Calu3 (cell line): ENCODE measurements at regions not wholly inside any gene's neighbourhood (a gene's known extent, or its start where the extent isn't known, plus 50 kb on each side); places are given as distances from the start of the nearest gene placed in this dataset.
"Not testable (repeated sequence)": the region's sequence is repeated elsewhere in the genome, so short reads cannot be mapped to it uniquely, and the experiment has no call there.

Experiments
- BruUV-seq: library from RNA; stranded (reverse); fragments of 400-500 nt; replicated peaks from 2 replicates; lab custom pipeline; 2021; lab: Mats Ljungman, UMichigan
- CTCF ChIA-PET: fragments of 300-600 bp; sonication (Branson Sonifier 250); formaldehyde crosslinking; loops from one replicate; lab custom pipeline; 2022; ENCODE audit warnings: antibody characterized with exemption; lab: Charles Lee
- DNase-seq: peaks from one replicate; pipeline ENCODE4 v3.0.0; 2022
- H3K27ac Mint-ChIP-seq: one replicate; pipeline ENCODE4 v1.8.0; 2022; ENCODE audit warnings: mixed read lengths; ENCODE audit not compliant: unreplicated experiment
- H3K27me3 Mint-ChIP-seq: one replicate; pipeline ENCODE4 v1.8.0; 2022; ENCODE audit warnings: mixed read lengths; ENCODE audit not compliant: unreplicated experiment
- H3K36me3 Mint-ChIP-seq: one replicate; pipeline ENCODE4 v1.8.0; 2022; ENCODE audit warnings: mild to moderate bottlenecking, moderate library complexity, mixed read lengths; ENCODE audit not compliant: insufficient read depth, unreplicated experiment
- H3K4me1 Mint-ChIP-seq: one replicate; pipeline ENCODE4 v1.8.0; 2022; ENCODE audit warnings: mild to moderate bottlenecking, low read depth, mixed read lengths; ENCODE audit not compliant: unreplicated experiment
- H3K4me3 Mint-ChIP-seq: one replicate; pipeline ENCODE4 v1.8.0; 2022; ENCODE audit warnings: mild to moderate bottlenecking, low read depth, moderate library complexity, mixed read lengths; ENCODE audit not compliant: unreplicated experiment
- H3K9me3 Mint-ChIP-seq: one replicate; pipeline ENCODE4 v1.8.0; 2022; ENCODE audit warnings: low read depth, mixed read lengths; ENCODE audit not compliant: unreplicated experiment
- CTCF ChIP-seq: fragments of 200-600 bp; IDR thresholded peaks from one replicate; pipeline ENCODE4 v1.8.0; 2022; ENCODE audit warnings: antibody characterized with exemption; ENCODE audit not compliant: unreplicated experiment
- intact Hi-C: fragments of 100-400 bp; cut with micrococcal nuclease; formaldehyde crosslinking; loops from one replicate; pipeline ENCODE4 v1.10.0; 2022; ENCODE audit not compliant: unreplicated experiment

DNA sequence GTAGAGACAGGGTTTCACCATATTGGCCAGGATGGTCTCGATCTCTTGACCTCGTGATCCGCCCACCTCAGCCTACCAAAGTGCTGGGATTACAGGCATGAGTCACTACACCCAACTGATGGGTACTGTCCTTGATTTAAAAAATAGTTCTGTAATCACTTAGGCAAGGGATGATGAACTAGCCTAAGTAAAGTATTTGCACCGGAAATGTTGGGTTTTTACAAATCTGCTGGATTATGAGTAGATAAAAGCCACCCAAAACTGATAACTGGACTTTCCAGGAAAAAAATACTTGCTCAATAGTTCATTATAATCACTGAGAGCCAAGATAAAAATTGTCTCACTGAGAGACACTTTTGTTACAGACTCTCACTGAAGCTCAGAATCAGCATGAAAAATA lies 218.0 kb downstream of the WNT5A start:
- Mint-ChIP-seq H3K36me3 (no peaks in the 10 kb centered on the region), H3K4me1 (no peaks in the 10 kb centered on the region), H3K27ac (no peak overlapping the region), H3K27me3 (no peaks in the 10 kb centered on the region), H3K9me3 (peaks cover 9% of the 10 kb centered on the region), H3K4me3 (no peak overlapping the region)
- TF ChIP-seq CTCF = no peak
- CTCF ChIA-PET = no interaction called here
- intact Hi-C loops = no loop called here
- BruUV-seq = no TSS peak
- DNase-seq = no peak

DNA sequence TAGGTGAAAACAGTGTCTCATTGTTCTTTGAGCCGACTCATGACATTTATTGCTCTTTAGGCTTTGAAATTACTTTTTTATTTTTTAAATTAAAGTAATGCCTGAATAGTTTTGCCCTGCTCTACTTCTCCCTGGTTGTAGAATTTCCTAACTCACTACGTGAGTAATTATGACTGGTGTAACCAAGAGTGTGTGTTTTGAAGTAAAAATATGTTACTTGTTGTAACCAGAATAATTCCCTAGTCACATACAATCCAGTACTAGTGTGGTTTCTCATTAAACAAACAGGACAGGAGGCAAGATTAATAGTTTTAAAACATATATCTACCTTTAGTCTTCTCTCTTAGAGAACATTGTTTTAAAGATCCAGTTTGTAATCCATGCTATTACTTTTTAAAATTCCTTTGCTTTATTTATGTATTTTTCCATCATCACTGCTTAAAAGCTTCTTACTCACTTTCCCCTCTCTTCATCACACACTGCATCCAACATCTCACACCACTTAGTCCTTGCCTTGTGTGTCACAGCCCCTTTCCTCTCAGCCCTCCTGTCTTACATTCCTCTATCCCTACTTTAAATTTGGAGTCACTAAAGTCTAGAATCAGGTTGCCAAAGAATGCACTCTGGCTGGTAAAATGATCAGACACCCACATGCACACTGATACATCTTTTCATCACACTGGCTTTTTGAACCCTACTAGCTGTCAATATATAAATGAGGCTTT lies 219.7 kb downstream of the WNT5A start:
- intact Hi-C loops = no loop called here
- H3K4me3 Mint-ChIP-seq = no peak overlapping the region
- H3K27ac Mint-ChIP-seq = no peak overlapping the region
- no peaks in the 10 kb centered on the region for H3K27me3 Mint-ChIP-seq
- peaks cover 9% of the 10 kb centered on the region for H3K9me3 Mint-ChIP-seq
- CTCF ChIA-PET = no interaction called here
- no peaks in the 10 kb centered on the region for H3K4me1 Mint-ChIP-seq
- no peak for TF ChIP-seq CTCF
- H3K36me3 Mint-ChIP-seq = no peaks in the 10 kb centered on the region
- no TSS peak for BruUV-seq
- DNase-seq = no peak

- intact Hi-C loops = no loop called here
- no peaks in the 10 kb centered on the region for H3K36me3 Mint-ChIP-seq
- no peak overlapping the region for H3K4me3 Mint-ChIP-seq
- H3K4me1 Mint-ChIP-seq = no peaks in the 10 kb centered on the region
- BruUV-seq = no TSS peak
- no peak for DNase-seq
- CTCF ChIA-PET = no interaction called here
- H3K9me3 Mint-ChIP-seq = peaks cover 7% of the 10 kb centered on the region
- no peaks in the 10 kb centered on the region for H3K27me3 Mint-ChIP-seq
- no peak for TF ChIP-seq CTCF
- no peak overlapping the region for H3K27ac Mint-ChIP-seq
Observed at GRCh38 chr3:55264919-55265318, 222.2 kb downstream of the WNT5A start.

- no TSS peak for BruUV-seq
- no peak overlapping the region for H3K27ac Mint-ChIP-seq
- no peak for TF ChIP-seq CTCF
- H3K4me1 Mint-ChIP-seq = no peaks in the 10 kb centered on the region
- CTCF ChIA-PET = no interaction called here
- no peaks in the 10 kb centered on the region for H3K36me3 Mint-ChIP-seq
- no peaks in the 10 kb centered on the region for H3K27me3 Mint-ChIP-seq
- H3K4me3 Mint-ChIP-seq = no peak overlapping the region
- DNase-seq = no peak
- intact Hi-C loops = no loop called here
- H3K9me3 Mint-ChIP-seq = peaks cover 9% of the 10 kb centered on the region
Observed at GRCh38 chr3:55252921-55253320, 234.2 kb downstream of the WNT5A start.

- H3K36me3 Mint-ChIP-seq, H3K27ac Mint-ChIP-seq, H3K27me3 Mint-ChIP-seq, intact Hi-C loops, H3K4me3 Mint-ChIP-seq, BruUV-seq, CTCF ChIA-PET, DNase-seq, H3K4me1 Mint-ChIP-seq: not testable (repeated sequence)
- peaks cover 12% of the 10 kb centered on the region for H3K9me3 Mint-ChIP-seq
Observed at GRCh38 chr3:55249156-55249555, 237.9 kb downstream of the WNT5A start.
